ENCODE measurements at regions not wholly inside any gene's neighbourhood (a gene's known extent, or its start where the extent isn't known, plus 50 kb on each side); places are given as distances from the start of the nearest gene placed in this dataset.

DNA sequence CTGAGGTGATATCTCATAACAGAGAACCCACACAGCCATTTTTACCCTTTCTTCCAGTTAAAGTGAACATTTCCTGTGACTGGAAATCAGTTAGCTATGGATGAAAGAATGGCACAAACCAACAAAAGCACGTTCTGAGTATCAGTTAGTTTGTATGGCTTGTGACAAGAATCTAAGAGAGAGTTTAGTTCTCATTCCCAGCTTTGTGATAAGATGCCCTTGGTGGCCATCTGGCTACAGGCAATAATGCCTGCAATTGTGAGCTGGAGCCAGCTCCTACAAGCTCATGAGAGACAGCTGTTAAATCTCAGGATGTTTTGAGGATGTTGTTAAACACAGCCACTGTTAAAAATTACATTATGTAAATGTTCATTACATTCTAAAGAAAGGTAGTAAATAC lies 122.0 kb upstream of the FRMD6 start:
- TF ChIP-seq, protein P1, sequence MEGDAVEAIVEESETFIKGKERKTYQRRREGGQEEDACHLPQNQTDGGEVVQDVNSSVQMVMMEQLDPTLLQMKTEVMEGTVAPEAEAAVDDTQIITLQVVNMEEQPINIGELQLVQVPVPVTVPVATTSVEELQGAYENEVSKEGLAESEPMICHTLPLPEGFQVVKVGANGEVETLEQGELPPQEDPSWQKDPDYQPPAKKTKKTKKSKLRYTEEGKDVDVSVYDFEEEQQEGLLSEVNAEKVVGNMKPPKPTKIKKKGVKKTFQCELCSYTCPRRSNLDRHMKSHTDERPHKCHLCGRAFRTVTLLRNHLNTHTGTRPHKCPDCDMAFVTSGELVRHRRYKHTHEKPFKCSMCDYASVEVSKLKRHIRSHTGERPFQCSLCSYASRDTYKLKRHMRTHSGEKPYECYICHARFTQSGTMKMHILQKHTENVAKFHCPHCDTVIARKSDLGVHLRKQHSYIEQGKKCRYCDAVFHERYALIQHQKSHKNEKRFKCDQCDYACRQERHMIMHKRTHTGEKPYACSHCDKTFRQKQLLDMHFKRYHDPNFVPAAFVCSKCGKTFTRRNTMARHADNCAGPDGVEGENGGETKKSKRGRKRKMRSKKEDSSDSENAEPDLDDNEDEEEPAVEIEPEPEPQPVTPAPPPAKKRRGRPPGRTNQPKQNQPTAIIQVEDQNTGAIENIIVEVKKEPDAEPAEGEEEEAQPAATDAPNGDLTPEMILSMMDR (IDR thresholded peaks at IDR 0.05) = no peak
- no peak for TF ChIP-seq POLR2A (IDR thresholded peaks at IDR 0.05)

All from heart left ventricle (tissue), 13 donors.